ENCODE measurements at regions not wholly inside any gene's neighbourhood (a gene's known extent, or its start where the extent isn't known, plus 50 kb on each side); places are given as distances from the start of the nearest gene placed in this dataset.
"Not testable (repeated sequence)": the region's sequence is repeated elsewhere in the genome, so short reads cannot be mapped to it uniquely, and the experiment has no call there.

GRCh38 chr5:144994356-144994755, 823.7 kb downstream of the KCTD16 start:
- not testable (repeated sequence) for DNase-seq (ENCODE audit: low read depth in 2 of 2)

GRCh38 chr5:144983101-144983500, 812.4 kb downstream of the KCTD16 start:
- no peak for DNase-seq (ENCODE audit: low read depth in 2 of 2)

DNA sequence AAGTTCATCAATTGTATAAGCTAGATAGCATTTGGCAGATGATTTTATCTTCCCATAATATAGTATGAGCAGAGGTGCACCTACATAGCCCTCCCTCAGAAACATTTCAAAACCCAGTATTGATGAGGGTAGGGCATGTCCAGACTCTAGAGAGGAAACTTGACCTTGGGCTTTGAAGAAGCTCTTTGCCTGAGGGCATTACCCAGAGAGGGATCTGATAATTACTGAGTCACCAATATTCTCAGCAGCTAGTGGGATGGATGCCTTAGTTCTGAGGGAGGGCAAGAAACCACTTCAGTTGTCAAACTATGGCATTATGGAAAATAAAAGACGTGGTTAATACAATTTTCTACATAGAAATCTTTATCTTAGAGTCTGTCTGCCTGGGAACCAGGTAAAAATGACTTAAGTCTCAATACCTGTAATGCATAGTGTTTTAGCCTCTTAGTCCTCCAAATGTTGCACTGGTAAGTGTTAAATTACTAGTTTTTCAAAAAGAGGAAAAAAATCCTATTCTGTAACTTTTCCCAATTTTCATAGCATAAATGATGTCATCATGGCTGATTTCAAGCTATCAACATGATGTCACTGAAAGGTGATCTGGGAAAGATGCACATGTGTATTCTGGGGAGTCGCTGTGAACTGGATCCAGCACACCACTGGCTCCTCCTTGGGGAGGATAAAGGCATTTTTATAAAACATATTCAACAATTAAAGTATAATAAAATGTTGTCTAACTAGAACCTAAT, 809.0 kb downstream of the KCTD16 start:
- no peak for DNase-seq (ENCODE audit: low read depth in 2 of 2)

- no peak for DNase-seq (ENCODE audit: low read depth in 2 of 2)
Observed at GRCh38 chr5:144972317-144972716, 801.6 kb downstream of the KCTD16 start.

- DNase-seq (ENCODE audit: low read depth in 2 of 2): no peak
Observed at GRCh38 chr5:144971108-144971850, 800.6 kb downstream of the KCTD16 start.

DNA sequence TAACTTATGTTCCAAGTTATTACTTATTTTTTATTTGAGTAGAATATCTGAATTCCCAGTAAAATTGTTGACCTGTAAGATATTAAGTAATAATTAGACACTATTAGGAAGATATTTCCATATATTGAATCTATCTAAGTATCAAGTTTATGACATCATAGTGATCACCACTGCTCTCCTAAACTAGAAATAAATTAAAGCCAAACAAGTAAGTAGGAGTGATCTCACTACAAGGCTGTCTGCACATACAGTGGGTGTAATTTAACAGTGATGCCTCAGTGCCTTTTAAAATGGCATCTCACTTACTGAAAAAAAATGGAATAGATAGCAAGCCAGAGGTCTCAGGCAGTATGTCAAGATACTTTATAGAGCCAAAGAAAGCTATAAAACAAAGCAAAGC, 789.6 kb downstream of the KCTD16 start:
- DNase-seq (ENCODE audit: low read depth in 2 of 2): no peak

DNA sequence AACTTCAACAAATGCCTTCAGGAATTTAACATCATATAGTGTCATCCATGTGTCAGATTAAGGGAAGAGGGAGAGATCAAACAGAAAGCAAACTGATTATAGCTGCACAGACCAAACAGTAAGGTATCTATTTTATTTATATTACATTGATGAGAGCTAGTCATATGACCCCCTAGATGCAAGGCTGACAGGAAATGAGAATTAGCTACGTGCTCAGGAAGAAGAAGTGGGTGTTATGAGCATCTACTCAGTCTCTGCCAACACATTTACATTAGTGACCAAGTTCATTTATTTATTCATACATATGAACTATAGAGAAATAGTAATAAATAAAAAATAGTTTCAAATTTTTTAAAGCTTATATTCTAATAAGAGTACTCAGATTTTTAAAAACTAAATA, 787.3 kb downstream of the KCTD16 start:
- no peak for DNase-seq (ENCODE audit: low read depth in 2 of 2)

GRCh38 chr5:144950996-144951395, 780.3 kb downstream of the KCTD16 start:
- no peak for DNase-seq (ENCODE audit: low read depth in 2 of 2)

GRCh38 chr5:144947023-144947422, 776.4 kb downstream of the KCTD16 start:
- DNase-seq (ENCODE audit: low read depth in 2 of 2): no peak

GRCh38 chr5:144945503-144945902, 774.8 kb downstream of the KCTD16 start:
- DNase-seq (ENCODE audit: low read depth in 2 of 2): no peak

DNA sequence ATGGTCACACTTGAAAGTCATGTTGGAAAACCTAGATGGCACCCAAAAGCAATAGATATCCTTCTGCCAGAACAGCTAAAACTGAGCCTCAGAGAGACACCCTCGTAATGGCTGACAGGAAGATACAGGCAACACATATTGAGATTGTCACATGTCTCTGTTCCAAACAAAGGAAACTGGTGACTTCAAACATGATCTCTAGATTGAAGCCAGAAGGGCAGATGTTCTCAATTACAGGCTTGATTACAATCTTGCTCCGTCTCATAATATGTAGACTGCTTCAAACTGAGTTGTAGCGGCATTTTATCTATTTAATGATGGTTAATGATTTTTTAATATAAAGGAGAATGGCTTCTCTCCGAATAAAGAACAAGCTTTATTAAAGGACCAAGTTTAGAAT, 774.3 kb downstream of the KCTD16 start:
- DNase-seq (ENCODE audit: low read depth in 2 of 2): no peak

- DNase-seq (ENCODE audit: low read depth in 2 of 2): no peak
Observed at GRCh38 chr5:144941004-144941403, 770.3 kb downstream of the KCTD16 start.

GRCh38 chr5:144918371-144918770, 747.7 kb downstream of the KCTD16 start:
- no peak for DNase-seq (ENCODE audit: low read depth in 2 of 2)

GRCh38 chr5:144915452-144915851, 744.8 kb downstream of the KCTD16 start:
- DNase-seq (ENCODE audit: low read depth in 2 of 2): no peak

DNA sequence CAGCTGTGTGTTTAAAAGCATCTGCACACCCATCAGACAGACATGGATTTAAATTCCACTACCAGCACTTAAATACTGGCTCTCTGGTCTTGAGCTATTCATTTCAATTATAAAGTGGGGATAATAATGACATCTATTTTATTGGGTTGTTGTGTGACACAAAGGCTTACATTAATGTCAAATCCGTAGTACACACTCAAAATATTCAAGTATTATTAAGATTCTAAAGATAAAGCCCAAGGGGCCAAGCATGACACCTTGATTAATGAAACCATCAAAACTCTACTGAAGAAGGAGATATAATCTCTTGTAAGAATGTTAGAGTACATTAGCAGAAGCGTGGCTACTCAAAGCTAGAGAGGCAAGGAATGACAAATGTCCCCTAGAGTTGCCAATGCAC, 743.0 kb downstream of the KCTD16 start:
- DNase-seq (ENCODE audit: low read depth in 2 of 2): no peak

DNA sequence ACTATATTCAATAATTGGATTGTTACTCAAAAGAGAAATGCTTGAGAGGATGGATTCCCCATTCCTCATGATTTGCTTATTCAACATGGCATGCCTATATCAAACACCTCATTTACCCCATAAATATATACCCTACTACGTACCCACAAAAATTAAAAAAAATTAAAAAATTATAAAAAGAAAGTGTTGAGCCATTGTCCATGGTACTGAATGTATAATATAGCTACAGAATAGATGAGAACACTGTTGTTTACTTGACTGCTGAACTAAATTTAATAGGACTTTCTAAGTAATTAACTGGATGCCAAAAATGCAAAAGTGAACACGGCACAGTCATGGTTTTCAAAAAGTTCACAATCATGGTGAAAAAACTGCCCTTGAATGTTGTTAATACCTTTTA, 725.8 kb downstream of the KCTD16 start:
- DNase-seq (ENCODE audit: low read depth in 2 of 2): no peak

- DNase-seq (ENCODE audit: low read depth in 2 of 2): no peak
Observed at GRCh38 chr5:144886668-144887067, 716.0 kb downstream of the KCTD16 start.

DNA sequence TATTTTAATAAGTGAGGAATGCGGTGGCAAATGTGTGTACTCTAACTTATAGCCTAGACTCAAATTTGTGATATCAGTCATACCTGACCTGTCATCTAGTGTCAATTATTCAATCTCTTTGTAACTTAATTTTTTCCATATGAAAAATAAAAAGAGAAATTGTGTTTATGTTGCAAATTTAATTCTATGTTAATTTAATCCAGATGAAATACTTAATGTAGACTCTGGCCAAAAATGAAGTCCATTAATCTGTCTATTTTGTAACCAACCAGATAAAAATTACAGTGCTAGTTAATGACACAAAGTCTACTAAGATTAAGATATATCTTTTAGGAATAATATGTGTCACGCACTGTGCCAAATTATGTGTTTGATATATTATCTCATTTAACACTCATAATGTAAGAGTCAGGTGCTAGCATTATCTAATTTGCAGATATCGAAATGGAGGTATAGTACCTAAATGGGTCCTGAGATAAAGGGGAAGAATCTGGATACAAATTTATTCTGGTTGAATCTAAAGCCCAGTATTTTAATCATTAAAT, 712.1 kb downstream of the KCTD16 start:
- DNase-seq (ENCODE audit: low read depth in 2 of 2): no peak

GRCh38 chr5:144880513-144880912, 709.8 kb downstream of the KCTD16 start:
- no peak for DNase-seq (ENCODE audit: low read depth in 2 of 2)

DNA sequence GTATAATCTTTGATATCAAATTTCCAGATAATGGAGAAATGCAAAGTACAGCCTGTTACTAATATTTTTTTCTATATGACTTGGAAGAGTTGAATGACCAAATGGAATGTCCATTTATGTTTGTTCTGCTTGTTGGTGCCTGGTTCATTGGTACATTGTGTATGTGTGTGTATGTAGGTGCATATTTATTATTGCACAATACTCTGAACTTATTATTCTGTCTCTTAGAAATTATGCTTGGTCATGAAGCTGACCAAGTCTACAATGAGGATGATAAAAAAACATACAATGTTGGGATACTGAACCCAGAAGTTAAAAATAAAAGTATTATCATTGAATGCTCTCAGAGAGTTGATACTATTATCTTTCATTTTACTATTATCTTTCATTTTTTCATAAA, 706.3 kb downstream of the KCTD16 start:
- DNase-seq (ENCODE audit: low read depth in 2 of 2): no peak

- no peak for DNase-seq (ENCODE audit: low read depth in 2 of 2)
Observed at GRCh38 chr5:144873076-144873475, 702.4 kb downstream of the KCTD16 start.

DNA sequence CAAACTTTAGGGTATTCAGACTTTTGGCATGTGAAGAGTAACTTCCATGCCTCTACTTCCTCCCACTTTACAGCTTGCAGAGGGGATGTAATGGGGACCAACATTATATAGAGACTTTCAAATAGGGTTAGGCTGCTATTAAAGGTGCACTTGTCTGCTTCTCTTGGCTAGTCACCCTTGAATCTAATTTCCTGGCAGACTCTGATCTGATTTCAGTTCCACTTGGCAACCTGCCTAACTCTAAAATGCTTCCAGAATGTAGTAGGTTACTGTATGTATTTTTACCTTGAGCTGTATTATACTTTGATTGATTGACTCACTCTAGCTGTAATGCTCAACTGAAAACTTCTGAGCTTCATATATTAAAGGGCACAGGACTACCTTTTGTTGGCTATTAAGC, 693.4 kb downstream of the KCTD16 start:
- DNase-seq (ENCODE audit: low read depth in 2 of 2): no peak

DNA sequence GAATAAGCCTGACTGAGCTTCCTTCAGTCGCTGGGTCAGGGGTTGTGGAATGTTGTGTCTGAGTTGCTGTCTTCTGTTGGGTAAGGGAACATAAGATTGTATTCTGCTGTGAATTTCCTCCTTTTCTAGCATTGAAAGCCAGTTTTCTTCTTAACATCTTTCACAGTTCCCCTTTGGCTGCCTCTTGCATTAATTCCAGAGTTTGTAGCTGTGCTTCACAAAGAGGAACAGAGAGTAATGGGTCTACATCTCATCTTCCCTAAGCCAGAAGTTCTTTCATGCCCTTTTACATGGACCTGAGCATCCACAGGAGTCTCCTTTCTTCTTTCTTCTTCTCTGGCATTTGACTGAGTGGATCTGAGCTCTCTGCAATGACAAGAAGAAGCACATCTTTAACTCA, 686.8 kb downstream of the KCTD16 start:
- DNase-seq (ENCODE audit: low read depth in 2 of 2): no peak
